OCI-LY7 (cell line): ENCODE measurements at regions not wholly inside any gene's neighbourhood (a gene's known extent, or its start where the extent isn't known, plus 50 kb on each side); places are given as distances from the start of the nearest gene placed in this dataset.

Source experiments
- CTCF ChIP-seq: fragments of 200-600 bp; sonication (generic); conservative IDR thresholded peaks from 2 replicates; pipeline ENCODE4 v1.5.1; 2014; ENCODE audit warnings: mild to moderate bottlenecking, antibody characterized with exemption, low read length, moderate library complexity, mixed read lengths
- EZH2phosphoT487 ChIP-seq: fragments of 200-600 bp; sonication (generic); IDR thresholded peaks from 2 replicates; pipeline ENCODE4 v1.6.1; 2018; ENCODE audit warnings: low read depth, borderline replicate concordance, mild to moderate bottlenecking, mixed run types, antibody characterized with exemption, low read length, moderate library complexity, mixed read lengths

DNA sequence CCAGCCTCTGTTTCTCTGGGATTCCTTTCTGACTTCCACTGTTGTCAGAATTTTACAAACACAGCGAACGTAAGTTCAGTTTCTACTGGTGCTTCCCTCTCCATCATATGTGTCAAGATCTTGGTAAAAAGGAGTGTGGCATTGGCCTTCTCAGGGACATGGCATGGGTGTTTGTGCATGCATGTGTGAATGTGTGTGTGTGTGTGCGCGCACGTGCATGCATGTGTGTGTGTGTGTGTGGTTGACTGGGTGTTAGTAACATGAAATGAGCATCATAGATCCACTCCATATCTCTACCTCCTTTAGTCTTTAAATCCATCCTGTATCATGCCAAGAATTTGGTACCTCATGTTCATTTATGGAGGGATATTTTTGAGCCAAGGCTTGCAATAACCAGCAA, 411.3 kb downstream of the NPHP4 start:
- TF ChIP-seq CTCF (no peak), EZH2phosphoT487 (no peak)
